ENCODE measurements at regions not wholly inside any gene's neighbourhood (a gene's known extent, or its start where the extent isn't known, plus 50 kb on each side); places are given as distances from the start of the nearest gene placed in this dataset.

GRCh38 chr7:12911053-12911452 lies 223.6 kb downstream of the ARL4A start:
- TF ChIP-seq EZH2 (IDR thresholded peaks at IDR 0.05; ENCODE audit: insufficient read depth, poor library complexity, severe bottlenecking) = no peak
- no peak for TF ChIP-seq EZH2phosphoT487 (IDR thresholded peaks at IDR 0.05; ENCODE audit: insufficient read depth, low read depth)

Measured in GM23248 (cell line).